Ovary (tissue), 7 donors: ENCODE measurements at regions not wholly inside any gene's neighbourhood (a gene's known extent, or its start where the extent isn't known, plus 50 kb on each side); places are given as distances from the start of the nearest gene placed in this dataset.
A peak's percentile ranks its signal among the peaks of the same experiment; 100 is the strongest.

Experiments used
- DNase-seq, 5 donors: peaks; one replicate each; pipeline ENCODE4 v3.0.0-alpha.2; 2019 to 2020
- H3K27ac ChIP-seq, 2 donors: fragments of 200-600 bp; one replicate each; pipeline versions ENCODE4 v1.5.1 to v1.8.0; 2019 to 2022
- H3K27me3 ChIP-seq: fragments of 200-600 bp; one replicate; pipeline ENCODE4 v1.8.0; 2022
- H3K36me3 ChIP-seq: fragments of 200-600 bp; sonication (generic); one replicate; pipeline ENCODE4 v1.5.1; 2019
- H3K4me1 ChIP-seq: one replicate; pipeline ENCODE4 v1.8.1; 2013; ENCODE audit warnings: mild to moderate bottlenecking, moderate library complexity; ENCODE audit not compliant: insufficient read depth
- H3K4me3 ChIP-seq: fragments of 200-600 bp; sonication (generic); one replicate; pipeline ENCODE4 v1.5.1; 2017
- H3K9me3 ChIP-seq, 2 donors: fragments of 200-600 bp in 1 of 2; sonication (generic) in 1 of 2; one replicate each; pipeline versions ENCODE4 v1.5.1 to v1.8.1; 2013 to 2019; ENCODE audit warnings: mild to moderate bottlenecking in 1 of 2, moderate library complexity in 1 of 2
- CTCF ChIP-seq, 3 donors: fragments of 450-650 bp in 2 of 3; fragments of 200-600 bp in 1 of 3; IDR thresholded peaks; one replicate each; pipeline versions ENCODE4 v1.5.1 to v1.8.0; 2016 to 2022; ENCODE audit warnings: antibody characterized with exemption in 3 of 3, mild to moderate bottlenecking in 1 of 3
- EP300 ChIP-seq: sonication (generic); formaldehyde crosslinking; IDR thresholded peaks from one replicate; pipeline ENCODE4 v1.6.1; 2017; ENCODE audit warnings: antibody characterized with exemption
- POLR2A ChIP-seq: fragments of 450-650 bp; IDR thresholded peaks from one replicate; pipeline ENCODE4 v1.6.1; 2017; ENCODE audit warnings: antibody characterized with exemption, mild to moderate bottlenecking, moderate library complexity
- WGBS, 3 donors: extraction: QIAGEN DNeasy Blood & Tissue Kit in 1 of 3; methylation state at CpG; one replicate each; pipeline versions ENCODE4 v1.1.5 to v1.1.7; 2013 to 2017; 5-methylcytosine and 5-hydroxymethylcytosine counted together
- intact Hi-C, 4 donors: fragments of 100-400 bp; cut with DNase I; formaldehyde crosslinking; loops; one replicate each; pipeline versions ENCODE4 v1.11.0 to v1.15.1; 2022 to 2023
- donor health status: DM: no; HTN: no; CAD: no; lungs with moderate emphysema.
- donor health status: DM: no; HTN: no; CAD: no.
- donor health status: Bipolar disorder and iron deficiency.
- donor health status: DM: no; HTN: no; CAD: no.
- donor health status: DM: yes; HTN: yes; CAD: no.

GRCh38 chr11:15765530-15765929, 590.8 kb downstream of the SOX6 start:
- H3K27ac ChIP-seq: no peak overlapping the region
- no peaks in the 10 kb centered on the region for H3K36me3 ChIP-seq
- no peaks in the 10 kb centered on the region for H3K9me3 ChIP-seq
- no peak for TF ChIP-seq CTCF (IDR thresholded peaks at IDR 0.05)
- TF ChIP-seq EP300: no peak
- TF ChIP-seq POLR2A: no peak
- no peak overlapping the region for H3K4me3 ChIP-seq
- peaks cover 2% of the 10 kb centered on the region for H3K4me1 ChIP-seq
- intact Hi-C loops: no loop called here
- 87 to 93% (median 88%) methylated on average over 3 of the region's 3 CpGs for WGBS, 3 donors
- DNase-seq: no peak
- no peaks in the 10 kb centered on the region for H3K27me3 ChIP-seq

- 95 to 98% (median 96%) methylated on average over 5 of the region's 5 CpGs for WGBS, 3 donors
- Histone ChIP-seq H3K4me3 (no peak overlapping the region), H3K36me3 (no peaks in the 10 kb centered on the region), H3K4me1 (peaks cover 5% of the 10 kb centered on the region), H3K27ac (no peak overlapping the region), H3K9me3 (no peaks in the 10 kb centered on the region), H3K27me3 (no peaks in the 10 kb centered on the region)
- DNase-seq: no peak
- intact Hi-C loops: no loop called here
- TF ChIP-seq CTCF (IDR thresholded peaks at IDR 0.05) (no peak), POLR2A (no peak), EP300 (no peak)
Observed at GRCh38 chr11:15768321-15768720, 588.0 kb downstream of the SOX6 start.

GRCh38 chr11:15769203-15769602, 587.1 kb downstream of the SOX6 start:
- TF ChIP-seq POLR2A (no peak), EP300 (no peak), CTCF (IDR thresholded peaks at IDR 0.05) (no peak)
- no peak for DNase-seq
- Histone ChIP-seq H3K4me1 (peaks cover 5% of the 10 kb centered on the region), H3K9me3 (no peaks in the 10 kb centered on the region), H3K27ac (no peak overlapping the region), H3K27me3 (no peaks in the 10 kb centered on the region), H3K4me3 (no peak overlapping the region), H3K36me3 (no peaks in the 10 kb centered on the region)
- intact Hi-C loops: no loop called here
- 93 to 95% (median 95%) methylated on average over 3 of the region's 3 CpGs for WGBS, 3 donors

- no peak for TF ChIP-seq EP300
- TF ChIP-seq POLR2A: no peak
- TF ChIP-seq CTCF (IDR thresholded peaks at IDR 0.05): no peak
- WGBS, 3 donors: 93 to 100% (median 96%) methylated on average over 1 of the region's 1 CpG
- no peak overlapping the region for H3K4me3 ChIP-seq
- no peaks in the 10 kb centered on the region for H3K27me3 ChIP-seq
- peaks cover 7% of the 10 kb centered on the region for H3K4me1 ChIP-seq
- H3K36me3 ChIP-seq: no peaks in the 10 kb centered on the region
- no peak overlapping the region for H3K27ac ChIP-seq
- H3K9me3 ChIP-seq: no peaks in the 10 kb centered on the region
- peak in 1 of 5 donors; percentile 35 for DNase-seq
- intact Hi-C loops: no loop called here
Observed at GRCh38 chr11:15770798-15771414, 585.4 kb downstream of the SOX6 start.
